Retinal pigment epithelial cell (primary cell): ENCODE measurements at regions not wholly inside any gene's neighbourhood (a gene's known extent, or its start where the extent isn't known, plus 50 kb on each side); places are given as distances from the start of the nearest gene placed in this dataset.

Source experiments
- DNase-seq: peaks from one replicate; pipeline ENCODE4 v3.0.0-alpha.2; 2010; ENCODE audit warnings: low read depth
- H3K4me3 ChIP-seq: 2 replicates; pipeline ENCODE4 v1.5.1; 2011; ENCODE audit warnings: mild to moderate bottlenecking, low read length, control low read depth, moderate library complexity
- CTCF ChIP-seq: conservative IDR thresholded peaks from 2 replicates; pipeline ENCODE4 v1.5.1; 2011; ENCODE audit warnings: low read depth, low read length, control low read depth, inconsistent platforms

GRCh38 chr2:136611451-136611850 lies 153.9 kb upstream of the THSD7B start:
- no peak overlapping the region for H3K4me3 ChIP-seq
- no peak for TF ChIP-seq CTCF

DNA sequence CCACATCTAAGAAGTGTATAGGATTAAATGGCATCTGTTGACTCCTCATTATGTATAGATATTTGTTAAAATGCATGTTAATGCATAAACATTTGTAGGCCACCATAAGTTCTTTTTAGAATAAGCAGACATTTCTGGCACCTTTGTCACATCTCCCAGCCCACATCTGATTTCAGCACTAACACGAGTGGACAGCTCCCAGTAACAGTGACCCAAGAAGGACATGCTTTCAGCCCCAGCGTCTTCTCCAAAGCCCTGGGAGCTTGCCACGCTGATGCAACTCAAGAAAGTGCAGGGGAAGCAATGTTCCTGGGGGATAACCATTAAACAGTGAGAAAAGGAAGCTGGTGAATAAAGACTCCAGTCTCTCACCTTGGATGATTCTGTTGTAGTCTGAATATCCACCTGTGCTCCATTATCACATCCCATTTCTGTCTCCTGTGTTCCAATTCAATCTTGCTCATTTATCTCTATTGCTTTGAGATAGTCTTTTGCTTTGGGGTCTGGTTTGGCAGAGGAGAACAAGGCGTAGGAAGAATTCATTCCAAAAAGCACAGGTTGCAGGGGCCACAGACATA lies 182.6 kb upstream of the THSD7B start:
- H3K4me3 ChIP-seq: no peak overlapping the region
- TF ChIP-seq CTCF: no peak
- no peak for DNase-seq

More at GRCh38 chr2:136611451-136611850, 153.9 kb upstream of the THSD7B start:
- DNase-seq: no peak

GRCh38 chr2:136572335-136572734 lies 193.0 kb upstream of the THSD7B start:
- no peak overlapping the region for H3K4me3 ChIP-seq
- TF ChIP-seq CTCF: no peak
- DNase-seq: no peak

DNA sequence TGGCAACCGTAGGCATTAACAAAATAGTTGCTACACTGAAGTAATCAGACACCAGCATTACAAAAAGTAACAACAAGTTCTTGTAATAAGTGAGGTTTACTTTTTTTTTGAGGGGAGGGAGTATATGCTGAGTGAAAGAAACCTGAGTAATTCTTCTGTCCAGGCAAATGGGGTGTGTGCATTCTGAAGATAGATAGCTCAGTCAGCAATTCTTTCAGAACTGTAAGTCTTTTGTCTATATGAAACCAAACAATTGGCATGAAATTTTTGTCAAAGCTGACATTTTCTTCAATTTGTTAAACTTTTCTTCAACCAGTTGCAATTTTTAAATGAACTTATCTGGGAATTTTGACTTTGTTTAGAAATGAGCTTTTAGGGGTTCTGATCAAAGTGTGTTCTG lies 208.1 kb upstream of the THSD7B start:
- H3K4me3 ChIP-seq: no peak overlapping the region
- TF ChIP-seq CTCF: no peak
- no peak for DNase-seq

DNA sequence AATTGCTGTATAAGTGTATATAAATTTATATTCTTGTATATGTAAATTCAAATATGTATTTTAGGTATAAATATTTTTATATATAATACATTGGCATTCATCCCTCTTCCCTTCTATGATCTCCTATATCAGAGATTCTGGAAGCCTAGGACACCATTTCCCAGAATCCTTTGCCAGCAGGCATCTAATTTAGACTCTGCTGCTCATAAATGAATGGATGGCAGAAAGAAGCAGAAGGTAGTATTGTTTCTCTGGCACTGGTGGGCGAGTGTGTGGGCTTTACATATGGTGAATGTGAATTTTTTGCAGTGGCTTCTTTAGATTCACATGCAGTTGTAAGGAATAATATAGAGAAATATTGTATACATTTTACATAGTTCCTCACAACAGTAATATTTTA lies 215.2 kb upstream of the THSD7B start:
- no peak overlapping the region for H3K4me3 ChIP-seq
- DNase-seq: no peak
- TF ChIP-seq CTCF: no peak

GRCh38 chr2:136539355-136539754 lies 226.0 kb upstream of the THSD7B start:
- DNase-seq: no peak
- no peak overlapping the region for H3K4me3 ChIP-seq
- no peak for TF ChIP-seq CTCF

DNA sequence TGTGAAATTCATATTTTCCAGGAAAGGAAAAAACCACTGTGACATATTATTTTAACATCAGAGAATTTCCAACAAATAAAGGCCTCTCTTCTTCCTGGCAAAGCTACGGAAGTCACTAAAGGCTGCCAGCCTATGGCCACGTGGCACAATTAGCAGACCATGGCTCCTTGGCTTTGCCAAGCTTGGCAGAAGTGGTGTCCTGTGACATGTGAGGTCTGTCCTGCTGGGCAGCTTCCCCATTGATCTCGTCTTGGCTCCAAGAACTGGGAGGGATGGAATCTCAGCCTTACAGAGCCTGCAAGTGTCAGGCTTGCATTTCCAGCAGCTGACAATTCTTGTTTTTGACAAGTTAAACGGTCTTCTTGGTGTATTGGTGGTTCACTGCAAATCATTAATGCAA lies 226.9 kb upstream of the THSD7B start:
- no peak for TF ChIP-seq CTCF
- no peak overlapping the region for H3K4me3 ChIP-seq
- DNase-seq: no peak
